SHP77 treated with DMSO at 0.1 percent for 48 hours (cell line): ENCODE measurements at regions not wholly inside any gene's neighbourhood (a gene's known extent, or its start where the extent isn't known, plus 50 kb on each side); places are given as distances from the start of the nearest gene placed in this dataset.

Experiments used
- DNase-seq: peaks from one replicate; lab custom pipeline; 2025; lab: John Stamatoyannopoulos, UW

- no peak for DNase-seq
Measured at GRCh38 chr11:70796648-70797227, 398.4 kb downstream of the CTTN start.

GRCh38 chr11:70798296-70798695 lies 400.0 kb downstream of the CTTN start:
- no peak for DNase-seq

GRCh38 chr11:70799386-70799785 lies 401.1 kb downstream of the CTTN start:
- DNase-seq, result no peak

GRCh38 chr11:70802185-70802584 lies 403.9 kb downstream of the CTTN start:
- no peak for DNase-seq

GRCh38 chr11:70804139-70804837 lies 406.0 kb downstream of the CTTN start:
- no peak for DNase-seq

- no peak for DNase-seq
Measured at GRCh38 chr11:70805243-70805642, 406.9 kb downstream of the CTTN start.

GRCh38 chr11:70805971-70806370 lies 407.6 kb downstream of the CTTN start:
- DNase-seq, result no peak

- no peak for DNase-seq
Measured at GRCh38 chr11:70806461-70807194, 408.3 kb downstream of the CTTN start.

- DNase-seq, result no peak
Measured at GRCh38 chr11:70807195-70807543, 408.8 kb downstream of the CTTN start.

GRCh38 chr11:70808686-70809375 lies 410.5 kb downstream of the CTTN start:
- no peak for DNase-seq

GRCh38 chr11:70810133-70810532 lies 411.8 kb downstream of the CTTN start:
- DNase-seq, result no peak

GRCh38 chr11:70810681-70811080 lies 412.4 kb downstream of the CTTN start:
- no peak for DNase-seq

GRCh38 chr11:70811483-70811882 lies 413.2 kb downstream of the CTTN start:
- DNase-seq, result no peak

GRCh38 chr11:70811915-70812314 lies 413.6 kb downstream of the CTTN start:
- no peak for DNase-seq

- no peak for DNase-seq
Measured at GRCh38 chr11:70812472-70812871, 414.1 kb downstream of the CTTN start.

- DNase-seq, result no peak
Measured at GRCh38 chr11:70813651-70814050, 415.3 kb downstream of the CTTN start.

GRCh38 chr11:70815485-70815832 lies 417.1 kb downstream of the CTTN start:
- DNase-seq, result no peak

- no peak for DNase-seq
Measured at GRCh38 chr11:70816156-70816678, 417.9 kb downstream of the CTTN start.

- DNase-seq, result no peak
Measured at GRCh38 chr11:70818351-70818750, 420.0 kb downstream of the CTTN start.

- DNase-seq, result no peak
Measured at GRCh38 chr11:70819022-70819421, 420.7 kb downstream of the CTTN start.

GRCh38 chr11:70820311-70820710 lies 422.0 kb downstream of the CTTN start:
- no peak for DNase-seq

GRCh38 chr11:70820712-70821111 lies 422.4 kb downstream of the CTTN start:
- no peak for DNase-seq

- no peak for DNase-seq
Measured at GRCh38 chr11:70823771-70824170, 425.4 kb downstream of the CTTN start.
